GM21737 (cell line): ENCODE measurements at regions not wholly inside any gene's neighbourhood (a gene's known extent, or its start where the extent isn't known, plus 50 kb on each side); places are given as distances from the start of the nearest gene placed in this dataset.
"Not testable (repeated sequence)": the region's sequence is repeated elsewhere in the genome, so short reads cannot be mapped to it uniquely, and the experiment has no call there.

Experiments used
- ATAC-seq: cut with Tn5 transposase; IDR thresholded peaks from one replicate; pipeline ENCODE4 v1.9.1; 2021; ENCODE audit warnings: mild to moderate bottlenecking, moderate library complexity; ENCODE audit not compliant: unreplicated experiment

- no peak for ATAC-seq
Measured at GRCh38 chr6:144474290-144474689, 189.2 kb downstream of the UTRN start.

- no peak for ATAC-seq
Measured at GRCh38 chr6:144474904-144475303, 189.8 kb downstream of the UTRN start.

GRCh38 chr6:144475411-144475810 is 190.3 kb downstream of the UTRN start:
- ATAC-seq, result no peak

GRCh38 chr6:144476286-144476685 is 191.2 kb downstream of the UTRN start:
- ATAC-seq, result no peak

- ATAC-seq, result no peak
Measured at GRCh38 chr6:144477396-144477795, 192.3 kb downstream of the UTRN start.

- ATAC-seq, result no peak
Measured at GRCh38 chr6:144477856-144478255, 192.7 kb downstream of the UTRN start.

GRCh38 chr6:144478483-144478882 is 193.3 kb downstream of the UTRN start:
- no peak for ATAC-seq

- ATAC-seq, result no peak
Measured at GRCh38 chr6:144479991-144480390, 194.9 kb downstream of the UTRN start.

GRCh38 chr6:144480473-144480872 is 195.3 kb downstream of the UTRN start:
- no peak for ATAC-seq

GRCh38 chr6:144481527-144481926 is 196.4 kb downstream of the UTRN start:
- ATAC-seq, result no peak

- ATAC-seq, result no peak
Measured at GRCh38 chr6:144482142-144482541, 197.0 kb downstream of the UTRN start.

GRCh38 chr6:144485531-144485930 is 200.4 kb downstream of the UTRN start:
- no peak for ATAC-seq

- ATAC-seq, result no peak
Measured at GRCh38 chr6:144488590-144488989, 203.5 kb downstream of the UTRN start.

GRCh38 chr6:144493035-144493910 is 208.1 kb downstream of the UTRN start:
- no peak for ATAC-seq

- not testable (repeated sequence) for ATAC-seq
Measured at GRCh38 chr6:144495076-144495475, 209.9 kb downstream of the UTRN start.

- ATAC-seq, result no peak
Measured at GRCh38 chr6:144497650-144498049, 212.5 kb downstream of the UTRN start.

- no peak for ATAC-seq
Measured at GRCh38 chr6:144500892-144501291, 215.8 kb downstream of the UTRN start.

GRCh38 chr6:144505214-144505613 is 220.1 kb downstream of the UTRN start:
- ATAC-seq, result not testable (repeated sequence)

- ATAC-seq, result not testable (repeated sequence)
Measured at GRCh38 chr6:144506051-144506450, 220.9 kb downstream of the UTRN start.

GRCh38 chr6:144507772-144508312 is 222.7 kb downstream of the UTRN start:
- ATAC-seq, result not testable (repeated sequence)

- ATAC-seq, result no peak
Measured at GRCh38 chr6:144510859-144511258, 225.7 kb downstream of the UTRN start.

GRCh38 chr6:144515761-144516160 is 230.6 kb downstream of the UTRN start:
- no peak for ATAC-seq
